Parathyroid adenoma (tissue), 2 donors: ENCODE measurements at regions not wholly inside any gene's neighbourhood (a gene's known extent, or its start where the extent isn't known, plus 50 kb on each side); places are given as distances from the start of the nearest gene placed in this dataset.

Experiments used
- H2AFZ ChIP-seq: fragments of 300-600 bp; sonication (generic); one replicate; pipeline ENCODE4 v1.7.0; 2017; ENCODE audit warnings: antibody characterized with exemption, mild to moderate bottlenecking
- H3K27ac ChIP-seq: fragments of 300-600 bp; sonication (generic); one replicate; pipeline ENCODE4 v1.7.0; 2017
- H3K27me3 ChIP-seq: fragments of 300-600 bp; sonication (generic); one replicate; pipeline ENCODE4 v1.7.0; 2017; ENCODE audit warnings: low read length; ENCODE audit not compliant: control insufficient read depth, insufficient read depth
- H3K36me3 ChIP-seq: fragments of 300-600 bp; sonication (generic); one replicate; pipeline ENCODE4 v1.7.0; 2017; ENCODE audit warnings: low read length; ENCODE audit not compliant: control insufficient read depth, insufficient read depth
- H3K4me1 ChIP-seq: fragments of 300-600 bp; sonication (generic); one replicate; pipeline ENCODE4 v1.7.0; 2017; ENCODE audit warnings: control low read depth
- H3K4me2 ChIP-seq: fragments of 300-600 bp; sonication (generic); one replicate; pipeline ENCODE4 v1.7.0; 2017; ENCODE audit warnings: low read length
- H3K4me3 ChIP-seq: fragments of 300-600 bp; sonication (generic); one replicate; pipeline ENCODE4 v1.7.0; 2017; ENCODE audit warnings: low read depth, low read length
- H3K79me2 ChIP-seq: fragments of 300-600 bp; sonication (generic); one replicate; pipeline ENCODE4 v1.7.0; 2017; ENCODE audit warnings: control low read depth
- H3K9ac ChIP-seq: fragments of 300-600 bp; sonication (generic); one replicate; pipeline ENCODE4 v1.7.0; 2017; ENCODE audit warnings: mild to moderate bottlenecking
- H3K9me3 ChIP-seq: fragments of 300-600 bp; sonication (generic); one replicate; pipeline ENCODE4 v1.7.0; 2017; ENCODE audit warnings: low read length; ENCODE audit not compliant: control insufficient read depth
- CTCF ChIP-seq: fragments of 300-600 bp; sonication (generic); IDR thresholded peaks from one replicate; pipeline ENCODE4 v1.7.0; 2017; ENCODE audit warnings: antibody characterized with exemption, mild to moderate bottlenecking
- donor health status: primary hyperparathyroidism.

- H3K27ac ChIP-seq, result no peak overlapping the region
- H3K27me3 ChIP-seq, result no peaks in the 10 kb centered on the region
- H3K36me3 ChIP-seq, result no peaks in the 10 kb centered on the region
- H3K4me1 ChIP-seq, result no peaks in the 10 kb centered on the region
- no peak overlapping the region for H2AFZ ChIP-seq
- TF ChIP-seq CTCF, result no peak
- H3K9me3 ChIP-seq, result no peaks in the 10 kb centered on the region
- no peaks in the 10 kb centered on the region for H3K79me2 ChIP-seq
- H3K4me2 ChIP-seq, result no peak overlapping the region
- H3K4me3 ChIP-seq, result no peak overlapping the region
- no peak overlapping the region for H3K9ac ChIP-seq
Observed at GRCh38 chr7:106813705-106814305, 51.3 kb upstream of the PIK3CG start.

- no peaks in the 10 kb centered on the region for H3K79me2 ChIP-seq
- no peaks in the 10 kb centered on the region for H3K27me3 ChIP-seq
- H3K4me2 ChIP-seq, result no peak overlapping the region
- H3K9me3 ChIP-seq, result no peaks in the 10 kb centered on the region
- no peak overlapping the region for H3K9ac ChIP-seq
- no peak overlapping the region for H3K27ac ChIP-seq
- no peak for TF ChIP-seq CTCF
- H2AFZ ChIP-seq, result no peak overlapping the region
- no peak overlapping the region for H3K4me3 ChIP-seq
- H3K4me1 ChIP-seq, result no peaks in the 10 kb centered on the region
- no peaks in the 10 kb centered on the region for H3K36me3 ChIP-seq
Observed at GRCh38 chr7:106814887-106815286, 50.2 kb upstream of the PIK3CG start.
